ENCODE measurements at regions not wholly inside any gene's neighbourhood (a gene's known extent, or its start where the extent isn't known, plus 50 kb on each side); places are given as distances from the start of the nearest gene placed in this dataset.

DNA sequence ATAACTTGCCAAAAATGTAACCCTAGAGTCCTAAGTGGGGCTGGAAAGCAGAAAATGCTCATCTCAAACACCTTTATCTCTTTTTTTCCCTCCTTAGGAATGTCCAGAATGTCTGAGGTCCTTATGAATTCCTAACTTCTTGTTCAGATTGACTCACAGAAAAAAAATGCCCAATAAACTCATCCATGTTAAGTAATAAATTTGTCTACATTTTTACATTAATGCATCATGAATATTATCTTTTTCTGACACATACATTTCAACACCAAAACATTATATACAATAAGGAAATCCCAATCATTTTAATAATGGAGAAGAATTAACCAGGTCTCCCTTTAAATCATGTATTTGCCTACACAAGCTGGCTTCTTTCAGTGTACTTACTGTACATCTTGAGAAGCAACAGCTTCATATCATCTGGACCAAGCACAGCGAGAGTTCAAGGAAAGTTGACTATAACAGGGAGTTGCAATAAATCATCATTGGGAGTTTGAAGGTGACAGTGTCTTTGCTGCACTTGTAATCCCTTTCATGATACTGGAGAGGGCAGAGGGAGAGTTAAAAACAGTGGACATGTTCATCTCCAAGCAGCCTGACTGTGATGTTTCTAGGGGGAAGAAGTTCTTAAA is 565.2 kb downstream of the LTN1 start:
- peak; percentile 15 for DNase-seq (ENCODE audit: low read depth)
- TF ChIP-seq, protein P1, sequence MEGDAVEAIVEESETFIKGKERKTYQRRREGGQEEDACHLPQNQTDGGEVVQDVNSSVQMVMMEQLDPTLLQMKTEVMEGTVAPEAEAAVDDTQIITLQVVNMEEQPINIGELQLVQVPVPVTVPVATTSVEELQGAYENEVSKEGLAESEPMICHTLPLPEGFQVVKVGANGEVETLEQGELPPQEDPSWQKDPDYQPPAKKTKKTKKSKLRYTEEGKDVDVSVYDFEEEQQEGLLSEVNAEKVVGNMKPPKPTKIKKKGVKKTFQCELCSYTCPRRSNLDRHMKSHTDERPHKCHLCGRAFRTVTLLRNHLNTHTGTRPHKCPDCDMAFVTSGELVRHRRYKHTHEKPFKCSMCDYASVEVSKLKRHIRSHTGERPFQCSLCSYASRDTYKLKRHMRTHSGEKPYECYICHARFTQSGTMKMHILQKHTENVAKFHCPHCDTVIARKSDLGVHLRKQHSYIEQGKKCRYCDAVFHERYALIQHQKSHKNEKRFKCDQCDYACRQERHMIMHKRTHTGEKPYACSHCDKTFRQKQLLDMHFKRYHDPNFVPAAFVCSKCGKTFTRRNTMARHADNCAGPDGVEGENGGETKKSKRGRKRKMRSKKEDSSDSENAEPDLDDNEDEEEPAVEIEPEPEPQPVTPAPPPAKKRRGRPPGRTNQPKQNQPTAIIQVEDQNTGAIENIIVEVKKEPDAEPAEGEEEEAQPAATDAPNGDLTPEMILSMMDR (IDR thresholded peaks at IDR 0.05; ENCODE audit: insufficient read depth, low read length, severe bottlenecking), result no peak
- no peak overlapping the region for H3K4me3 ChIP-seq (ENCODE audit: low read depth, low read length)
- no peak for FAIRE-seq
- H3K36me3 ChIP-seq (ENCODE audit: control insufficient read depth, insufficient read depth, low read length), result no peaks in the 10 kb centered on the region
- no peaks in the 10 kb centered on the region for H3K27me3 ChIP-seq (ENCODE audit: control insufficient read depth, insufficient read depth, low read length)

DNA sequence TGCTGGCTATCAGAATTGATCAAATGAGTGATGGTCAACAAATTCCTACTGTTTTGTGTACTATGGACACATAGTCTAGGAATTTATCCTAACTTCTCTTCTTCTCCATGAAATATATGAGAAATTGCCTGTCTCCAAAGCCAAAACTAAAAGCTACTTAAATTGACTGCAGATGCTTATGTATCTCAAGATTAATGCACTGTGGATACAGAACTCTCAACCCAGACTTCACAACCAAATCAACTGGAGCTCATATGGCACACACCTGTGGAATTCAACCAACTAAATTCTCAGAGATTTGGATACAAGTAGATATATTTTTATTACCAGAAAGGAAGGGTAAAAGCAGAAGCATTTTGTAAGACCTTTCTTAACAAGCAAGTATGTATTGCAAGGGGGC is 566.1 kb downstream of the LTN1 start:
- no peaks in the 10 kb centered on the region for H3K36me3 ChIP-seq (ENCODE audit: control insufficient read depth, insufficient read depth, low read length)
- DNase-seq (ENCODE audit: low read depth) (no peak), FAIRE-seq (no peak)
- TF ChIP-seq, protein P1 (IDR thresholded peaks at IDR 0.05; ENCODE audit: insufficient read depth, low read length, severe bottlenecking), result no peak
- H3K4me3 ChIP-seq (ENCODE audit: low read depth, low read length), result no peak overlapping the region
- no peaks in the 10 kb centered on the region for H3K27me3 ChIP-seq (ENCODE audit: control insufficient read depth, insufficient read depth, low read length)

DNA sequence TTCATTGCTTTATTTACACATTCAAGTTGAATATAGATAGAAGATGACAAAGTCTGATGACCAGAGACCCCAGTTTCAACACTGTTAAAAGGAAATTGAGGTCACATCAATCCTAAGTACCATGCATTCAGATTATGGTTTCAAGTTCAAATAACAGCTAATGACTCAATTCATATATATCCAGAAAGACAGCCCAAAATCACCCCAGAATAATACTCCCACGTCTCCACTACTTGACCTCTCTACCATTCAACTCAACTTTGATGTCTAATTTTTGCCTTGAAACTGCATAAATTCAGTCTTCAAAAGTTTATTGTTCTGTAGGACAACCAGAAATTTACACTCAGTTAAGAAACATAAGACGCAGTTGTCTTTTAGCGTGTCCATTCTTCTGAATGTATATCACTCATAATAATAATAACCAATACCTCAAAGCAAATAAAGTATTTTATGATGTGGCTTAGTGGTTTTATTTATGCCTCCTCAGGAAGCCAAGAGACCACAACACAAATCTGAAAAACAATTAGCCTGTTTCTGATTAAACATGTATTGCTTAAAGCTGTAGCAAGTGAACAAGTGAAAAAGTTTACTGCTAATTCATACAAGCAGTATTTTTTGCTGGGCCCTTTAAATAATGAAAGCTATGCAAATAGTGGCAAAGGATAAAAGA is 569.0 kb downstream of the LTN1 start:
- no peaks in the 10 kb centered on the region for H3K27me3 ChIP-seq (ENCODE audit: control insufficient read depth, insufficient read depth, low read length)
- TF ChIP-seq, protein P1 (IDR thresholded peaks at IDR 0.05; ENCODE audit: insufficient read depth, low read length, severe bottlenecking), result no peak
- no peaks in the 10 kb centered on the region for H3K36me3 ChIP-seq (ENCODE audit: control insufficient read depth, insufficient read depth, low read length)
- DNase-seq (ENCODE audit: low read depth) (no peak), FAIRE-seq (no peak)
- H3K4me3 ChIP-seq (ENCODE audit: low read depth, low read length), result no peak overlapping the region

DNA sequence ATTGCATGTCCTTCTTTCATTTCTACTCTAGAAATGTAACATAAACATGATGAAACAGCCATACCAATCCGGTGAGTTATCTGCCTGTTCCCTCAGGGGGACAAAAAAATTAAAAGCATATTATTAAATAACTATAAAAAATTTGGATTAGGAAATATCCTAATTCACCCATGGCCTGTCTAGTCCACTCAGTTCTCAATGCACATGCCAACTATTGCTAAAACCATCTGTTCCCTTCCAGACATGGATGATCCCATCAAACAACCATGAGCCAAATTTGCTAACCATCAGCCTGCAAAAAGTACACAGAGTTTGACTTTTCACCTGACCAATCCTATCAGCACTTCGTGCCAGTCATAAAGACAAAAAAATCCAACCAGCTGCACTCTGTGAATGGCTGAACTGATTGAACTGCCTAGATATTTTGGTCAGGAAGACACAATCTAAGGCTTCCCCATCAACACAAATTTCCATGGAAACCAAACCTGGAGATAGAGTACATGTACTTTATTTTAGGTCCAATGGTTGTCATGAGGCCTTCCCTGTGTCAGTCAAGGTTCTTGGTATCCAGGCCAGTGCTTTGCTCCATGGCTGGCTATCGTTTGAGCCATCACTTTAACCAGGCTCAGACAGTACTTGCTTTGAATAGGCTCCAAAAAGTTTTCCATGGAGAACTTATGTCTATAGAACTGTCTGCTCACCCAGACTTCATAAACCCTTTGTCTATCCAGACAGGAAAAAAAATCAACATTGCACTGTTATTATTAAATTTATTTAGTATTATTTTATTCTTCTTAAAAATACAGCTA is 570.8 kb downstream of the LTN1 start:
- Histone ChIP-seq H3K4me3 (ENCODE audit: low read depth, low read length) (no peak overlapping the region), H3K36me3 (ENCODE audit: control insufficient read depth, insufficient read depth, low read length) (no peaks in the 10 kb centered on the region), H3K27me3 (ENCODE audit: control insufficient read depth, insufficient read depth, low read length) (no peaks in the 10 kb centered on the region)
- peak; percentile 22 for DNase-seq (ENCODE audit: low read depth)
- TF ChIP-seq, protein P1 (IDR thresholded peaks at IDR 0.05; ENCODE audit: insufficient read depth, low read length, severe bottlenecking), result no peak
- FAIRE-seq, result no peak

DNA sequence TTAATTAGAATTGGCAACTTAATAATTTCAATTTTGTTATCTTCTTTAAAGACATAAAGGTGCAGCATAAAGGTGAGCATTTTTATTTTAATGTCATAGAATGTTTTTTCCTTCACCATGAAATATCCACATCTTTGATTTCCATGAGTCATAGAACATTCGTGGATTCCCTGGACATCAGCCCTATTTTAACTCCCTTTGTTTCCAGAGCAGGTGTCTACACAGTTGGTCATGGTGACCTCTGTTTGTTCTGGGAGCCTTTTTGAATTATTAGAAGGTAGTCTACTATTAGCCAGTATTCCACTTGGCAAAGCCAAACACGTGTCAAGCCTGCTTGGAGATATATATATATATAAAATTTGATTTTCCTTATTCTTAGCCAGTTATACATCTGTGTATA is 572.9 kb downstream of the LTN1 start:
- TF ChIP-seq, protein P1 (IDR thresholded peaks at IDR 0.05; ENCODE audit: insufficient read depth, low read length, severe bottlenecking), result no peak
- no peaks in the 10 kb centered on the region for H3K27me3 ChIP-seq (ENCODE audit: control insufficient read depth, insufficient read depth, low read length)
- FAIRE-seq, result no peak

More for the DNA sequence above, 572.9 kb downstream of the LTN1 start:
- Histone ChIP-seq H3K36me3 (ENCODE audit: control insufficient read depth, insufficient read depth, low read length) (no peaks in the 10 kb centered on the region), H3K4me3 (ENCODE audit: low read depth, low read length) (no peak overlapping the region)
- no peak for DNase-seq (ENCODE audit: low read depth)
